ENCODE measurements at regions not wholly inside any gene's neighbourhood (a gene's known extent, or its start where the extent isn't known, plus 50 kb on each side); places are given as distances from the start of the nearest gene placed in this dataset.

GRCh38 chrX:4881277-4881676 lies 1167.8 kb upstream of the PRKX start:
- Histone ChIP-seq H3K27me3 (ENCODE audit: insufficient read depth, low read depth, low read length) (no peaks in the 10 kb centered on the region), H3K9me2 (ENCODE audit: insufficient read depth, low read length) (no peaks in the 10 kb centered on the region), H3K4me2 (ENCODE audit: low read length) (no peak overlapping the region), H4K20me1 (ENCODE audit: insufficient read depth) (no peaks in the 10 kb centered on the region), H3K9me3 (ENCODE audit: low read length) (no peaks in the 10 kb centered on the region), H3K4me3 (ENCODE audit: low read length) (no peak overlapping the region), H3K79me2 (replicated peaks; ENCODE audit: insufficient read depth, low read length) (no peaks in the 10 kb centered on the region), H3F3A (ENCODE audit: insufficient read depth, low read length, poor library complexity, severe bottlenecking) (no peaks in the 10 kb centered on the region), H3K9ac (ENCODE audit: low read length) (no peak overlapping the region), H2AFZ (ENCODE audit: low read depth, low read length) (no peak overlapping the region), H3K27ac (ENCODE audit: low read length) (no peak overlapping the region), H3K36me3 (ENCODE audit: insufficient read depth, low read length) (no peaks in the 10 kb centered on the region)
- TF ChIP-seq POLR2AphosphoS5 (IDR thresholded peaks at IDR 0.05) (no peak), MXI1 (conservative IDR thresholded peaks at IDR 0.05; ENCODE audit: poor library complexity, severe bottlenecking) (no peak), RAD21 (conservative IDR thresholded peaks at IDR 0.05) (no peak), REST (IDR thresholded peaks at IDR 0.05; ENCODE audit: borderline replicate concordance) (no peak), EZH2 (IDR thresholded peaks at IDR 0.05; ENCODE audit: borderline replicate concordance, insufficient read depth, low read length, poor library complexity, severe bottlenecking) (no peak), TAF1 (IDR thresholded peaks at IDR 0.05; ENCODE audit: low read depth) (no peak), SMC3 (conservative IDR thresholded peaks at IDR 0.05; ENCODE audit: poor library complexity) (no peak), EP300 (conservative IDR thresholded peaks at IDR 0.05; ENCODE audit: poor library complexity, severe bottlenecking) (no peak)
- TF ChIP-seq, protein P1, sequence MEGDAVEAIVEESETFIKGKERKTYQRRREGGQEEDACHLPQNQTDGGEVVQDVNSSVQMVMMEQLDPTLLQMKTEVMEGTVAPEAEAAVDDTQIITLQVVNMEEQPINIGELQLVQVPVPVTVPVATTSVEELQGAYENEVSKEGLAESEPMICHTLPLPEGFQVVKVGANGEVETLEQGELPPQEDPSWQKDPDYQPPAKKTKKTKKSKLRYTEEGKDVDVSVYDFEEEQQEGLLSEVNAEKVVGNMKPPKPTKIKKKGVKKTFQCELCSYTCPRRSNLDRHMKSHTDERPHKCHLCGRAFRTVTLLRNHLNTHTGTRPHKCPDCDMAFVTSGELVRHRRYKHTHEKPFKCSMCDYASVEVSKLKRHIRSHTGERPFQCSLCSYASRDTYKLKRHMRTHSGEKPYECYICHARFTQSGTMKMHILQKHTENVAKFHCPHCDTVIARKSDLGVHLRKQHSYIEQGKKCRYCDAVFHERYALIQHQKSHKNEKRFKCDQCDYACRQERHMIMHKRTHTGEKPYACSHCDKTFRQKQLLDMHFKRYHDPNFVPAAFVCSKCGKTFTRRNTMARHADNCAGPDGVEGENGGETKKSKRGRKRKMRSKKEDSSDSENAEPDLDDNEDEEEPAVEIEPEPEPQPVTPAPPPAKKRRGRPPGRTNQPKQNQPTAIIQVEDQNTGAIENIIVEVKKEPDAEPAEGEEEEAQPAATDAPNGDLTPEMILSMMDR (IDR thresholded peaks at IDR 0.05; ENCODE audit: poor library complexity, severe bottlenecking) = no peak

DNA sequence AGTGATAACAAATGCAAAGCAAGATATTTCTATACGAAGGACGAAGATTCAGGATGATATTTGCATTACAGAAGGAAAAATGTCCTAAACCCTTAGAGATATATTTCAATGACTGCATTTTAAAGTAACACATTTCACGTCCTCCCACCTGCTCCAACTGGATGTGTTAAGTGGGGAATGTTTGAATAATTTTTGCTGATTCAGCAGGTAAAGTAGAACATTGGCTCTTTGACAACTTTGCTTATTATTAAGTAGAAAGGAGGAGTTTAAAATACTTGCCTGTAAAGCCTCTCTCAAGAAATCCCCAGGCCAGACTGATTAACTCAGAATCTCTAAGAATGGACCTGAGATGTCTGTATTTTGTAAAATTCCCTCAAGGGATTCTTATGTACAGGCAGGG lies 1165.2 kb upstream of the PRKX start:
- no peaks in the 10 kb centered on the region for H4K20me1 ChIP-seq (ENCODE audit: insufficient read depth)
- no peak overlapping the region for H2AFZ ChIP-seq (ENCODE audit: low read depth, low read length)
- H3K27me3 ChIP-seq (ENCODE audit: insufficient read depth, low read depth, low read length) = no peaks in the 10 kb centered on the region
- H3K36me3 ChIP-seq (ENCODE audit: insufficient read depth, low read length) = no peaks in the 10 kb centered on the region
- H3K9me2 ChIP-seq (ENCODE audit: insufficient read depth, low read length) = no peaks in the 10 kb centered on the region
- no peaks in the 10 kb centered on the region for H3K79me2 ChIP-seq (replicated peaks; ENCODE audit: insufficient read depth, low read length)
- H3K9ac ChIP-seq (ENCODE audit: low read length) = no peak overlapping the region
- no peak overlapping the region for H3K4me3 ChIP-seq (ENCODE audit: low read length)
- TF ChIP-seq TAF1 (IDR thresholded peaks at IDR 0.05; ENCODE audit: low read depth) = no peak
- TF ChIP-seq EP300 (conservative IDR thresholded peaks at IDR 0.05; ENCODE audit: poor library complexity, severe bottlenecking) = no peak
- no peak for TF ChIP-seq POLR2AphosphoS5 (IDR thresholded peaks at IDR 0.05)
- TF ChIP-seq SMC3 (conservative IDR thresholded peaks at IDR 0.05; ENCODE audit: poor library complexity) = no peak
- no peak for TF ChIP-seq MXI1 (conservative IDR thresholded peaks at IDR 0.05; ENCODE audit: poor library complexity, severe bottlenecking)
- no peak for TF ChIP-seq EZH2 (IDR thresholded peaks at IDR 0.05; ENCODE audit: borderline replicate concordance, insufficient read depth, low read length, poor library complexity, severe bottlenecking)
- TF ChIP-seq, protein P1 (IDR thresholded peaks at IDR 0.05; ENCODE audit: poor library complexity, severe bottlenecking) = no peak
- TF ChIP-seq RAD21 (conservative IDR thresholded peaks at IDR 0.05) = no peak
- TF ChIP-seq REST (IDR thresholded peaks at IDR 0.05; ENCODE audit: borderline replicate concordance) = no peak
- no peak overlapping the region for H3K27ac ChIP-seq (ENCODE audit: low read length)
- H3F3A ChIP-seq (ENCODE audit: insufficient read depth, low read length, poor library complexity, severe bottlenecking) = no peaks in the 10 kb centered on the region
- H3K4me2 ChIP-seq (ENCODE audit: low read length) = no peak overlapping the region
- no peaks in the 10 kb centered on the region for H3K9me3 ChIP-seq (ENCODE audit: low read length)

All from neural cell (in vitro differentiated cells).